C4-2B (cell line): ENCODE measurements at regions not wholly inside any gene's neighbourhood (a gene's known extent, or its start where the extent isn't known, plus 50 kb on each side); places are given as distances from the start of the nearest gene placed in this dataset.

ENCODE experiments used
- CTCF ChIP-seq: fragments of 450-650 bp; conservative IDR thresholded peaks from 2 replicates; pipeline ENCODE4 v1.5.1; 2017; ENCODE audit warnings: mild to moderate bottlenecking
- ZFX ChIP-seq: fragments of 450-650 bp; IDR thresholded peaks from 2 replicates; pipeline ENCODE4 v1.6.1; 2017

- no peak for TF ChIP-seq CTCF
- TF ChIP-seq ZFX, result no peak
Observed at GRCh38 chr11:42589286-42589685, 722.5 kb upstream of the API5 start.
